ENCODE measurements at regions not wholly inside any gene's neighbourhood (a gene's known extent, or its start where the extent isn't known, plus 50 kb on each side); places are given as distances from the start of the nearest gene placed in this dataset.
"Not testable (repeated sequence)": the region's sequence is repeated elsewhere in the genome, so short reads cannot be mapped to it uniquely, and the experiment has no call there.

GRCh38 chrX:143455046-143455445 lies 62.2 kb downstream of the SPANXN3 start:
- peak; percentile 50 for DNase-seq

DNA sequence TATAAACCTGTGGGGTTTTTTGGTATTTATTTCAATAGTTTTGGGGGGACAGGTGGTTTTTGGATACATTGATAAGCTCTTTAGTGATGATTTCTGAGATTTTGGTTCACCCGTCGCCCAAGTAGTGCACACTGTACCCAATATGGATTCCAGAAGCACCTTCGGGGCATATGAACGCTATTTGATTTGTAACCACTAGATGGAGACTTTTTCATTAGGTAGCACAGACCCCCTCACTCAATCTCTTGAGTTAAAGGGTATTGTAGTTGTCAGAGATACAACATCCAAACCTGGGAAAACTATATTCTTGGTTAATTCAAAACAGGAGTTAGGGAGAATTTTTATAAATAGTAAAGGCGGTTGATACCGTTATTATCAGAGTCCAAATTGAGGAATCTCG lies 79.8 kb downstream of the SPANXN3 start:
- DNase-seq = no peak

- DNase-seq = no peak
Observed at GRCh38 chrX:143435916-143436315, 81.4 kb downstream of the SPANXN3 start.

- DNase-seq = no peak
Observed at GRCh38 chrX:143429811-143430210, 87.5 kb downstream of the SPANXN3 start.

GRCh38 chrX:143429131-143429530 lies 88.1 kb downstream of the SPANXN3 start:
- DNase-seq = no peak

GRCh38 chrX:143401160-143401559 lies 116.1 kb downstream of the SPANXN3 start:
- DNase-seq = no peak

GRCh38 chrX:143378851-143379250 lies 138.4 kb downstream of the SPANXN3 start:
- DNase-seq = no peak

DNA sequence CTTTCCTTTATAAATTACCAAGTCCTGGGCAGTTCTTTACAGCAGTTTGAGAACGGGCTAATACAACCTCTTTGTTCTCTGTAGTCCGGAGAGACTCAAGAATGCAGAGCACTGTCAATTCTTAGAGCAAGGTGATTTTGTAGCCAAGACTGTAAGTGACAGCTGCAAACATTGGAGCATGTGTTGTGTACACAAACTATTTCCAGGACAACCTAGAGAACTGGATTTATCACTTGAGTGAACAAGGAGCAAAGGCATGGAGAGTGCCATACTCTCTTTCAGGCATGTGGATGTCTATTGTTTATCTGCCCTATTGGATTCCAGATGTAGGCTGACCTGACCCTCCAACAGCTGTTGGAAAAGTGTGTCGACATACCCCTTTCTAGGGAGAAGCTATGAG lies 153.9 kb downstream of the SPANXN3 start:
- DNase-seq = no peak

GRCh38 chrX:143340190-143340589 lies 177.1 kb downstream of the SPANXN3 start:
- no peak for DNase-seq

- no peak for DNase-seq
Observed at GRCh38 chrX:143336261-143336660, 181.0 kb downstream of the SPANXN3 start.

DNA sequence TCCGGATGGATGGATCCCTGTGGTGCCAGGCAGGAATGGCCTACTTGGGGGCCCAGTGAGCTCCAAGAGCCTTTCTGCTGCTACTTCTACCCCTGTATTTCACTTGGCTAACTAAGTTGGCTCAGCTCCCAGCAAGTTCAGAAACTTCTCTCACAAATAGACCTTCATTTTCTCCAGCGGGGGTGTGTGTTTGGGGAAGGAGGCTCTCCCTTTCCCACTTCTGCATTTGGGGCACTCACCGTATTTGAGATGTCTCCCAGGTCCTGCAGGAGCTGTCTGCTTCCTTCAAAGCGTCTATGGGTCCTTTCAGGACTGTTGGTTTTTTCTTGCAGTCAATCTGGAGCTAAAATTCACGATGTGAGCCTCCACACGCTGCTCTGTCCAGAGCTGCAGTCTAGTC lies 197.7 kb downstream of the SPANXN3 start:
- no peak for DNase-seq

DNA sequence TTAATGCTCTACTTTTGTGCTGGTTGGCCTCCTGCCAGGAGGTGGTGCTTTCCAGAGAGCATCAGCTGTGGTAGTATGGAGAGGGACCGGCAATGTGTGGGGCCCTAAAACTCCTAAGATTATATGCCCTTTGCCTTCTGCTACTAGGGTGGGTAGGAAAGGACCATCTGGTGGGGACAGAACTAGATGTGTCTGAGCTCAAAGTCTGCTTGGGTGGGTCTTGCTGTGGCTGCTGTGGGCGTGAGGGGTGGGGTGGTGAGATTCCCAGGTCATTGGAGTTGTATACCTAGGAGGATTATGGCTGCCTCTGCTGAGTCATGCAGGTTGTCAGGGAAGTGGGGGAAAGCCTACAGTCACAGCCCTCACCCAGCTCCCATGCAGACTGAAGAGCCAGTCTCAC lies 198.4 kb downstream of the SPANXN3 start:
- DNase-seq = not testable (repeated sequence)

GRCh38 chrX:143306991-143307937 lies 210.0 kb downstream of the SPANXN3 start:
- no peak for DNase-seq

DNA sequence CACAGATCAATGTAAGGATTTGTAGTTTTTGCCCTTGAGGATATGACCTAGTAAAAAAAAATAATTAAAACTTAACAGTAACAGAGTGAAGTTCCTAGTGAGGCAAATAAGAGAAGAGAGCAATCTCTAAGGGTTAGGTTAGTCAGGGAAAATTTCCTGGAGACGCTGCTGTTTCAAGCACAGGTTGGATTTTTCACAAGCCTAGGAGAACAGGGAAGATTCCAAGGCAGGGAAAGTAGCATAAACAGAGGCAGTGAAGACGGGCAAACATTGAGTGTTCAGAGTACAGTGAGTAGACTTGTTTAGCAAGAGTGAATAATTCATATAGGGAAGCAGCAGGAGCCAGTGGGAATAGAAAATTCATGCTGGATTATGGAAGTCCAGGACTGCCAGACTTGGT lies 212.8 kb downstream of the SPANXN3 start:
- no peak for DNase-seq

- no peak for DNase-seq
Observed at GRCh38 chrX:143304025-143304424, 213.2 kb downstream of the SPANXN3 start.

DNA sequence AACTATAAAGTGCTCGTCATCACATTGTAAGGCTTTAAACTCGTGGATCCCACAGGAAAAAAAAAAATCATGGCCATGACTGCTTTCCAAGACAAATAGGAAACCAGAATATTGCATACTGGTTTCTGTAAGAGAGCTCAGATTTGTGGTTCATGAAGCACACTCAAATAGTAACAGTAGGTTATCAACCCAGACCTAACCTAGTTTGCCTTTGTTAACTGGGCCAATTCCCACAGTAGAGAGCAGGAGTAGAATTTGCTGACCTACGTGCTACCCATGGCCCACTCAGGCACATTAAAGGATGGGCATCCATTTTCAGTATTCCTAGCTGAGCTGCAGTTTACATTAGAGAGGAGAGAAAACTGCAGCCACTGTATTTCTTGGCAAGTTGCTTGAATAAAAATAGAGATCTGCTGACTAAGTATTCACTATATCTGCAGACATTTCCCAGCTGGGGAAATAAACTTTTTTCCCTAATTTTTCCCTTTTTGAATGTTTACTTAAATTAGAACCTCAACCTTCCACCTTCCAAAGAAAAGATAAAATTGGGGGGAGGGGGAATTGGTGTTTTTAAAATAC lies 218.5 kb downstream of the SPANXN3 start:
- no peak for DNase-seq

DNA sequence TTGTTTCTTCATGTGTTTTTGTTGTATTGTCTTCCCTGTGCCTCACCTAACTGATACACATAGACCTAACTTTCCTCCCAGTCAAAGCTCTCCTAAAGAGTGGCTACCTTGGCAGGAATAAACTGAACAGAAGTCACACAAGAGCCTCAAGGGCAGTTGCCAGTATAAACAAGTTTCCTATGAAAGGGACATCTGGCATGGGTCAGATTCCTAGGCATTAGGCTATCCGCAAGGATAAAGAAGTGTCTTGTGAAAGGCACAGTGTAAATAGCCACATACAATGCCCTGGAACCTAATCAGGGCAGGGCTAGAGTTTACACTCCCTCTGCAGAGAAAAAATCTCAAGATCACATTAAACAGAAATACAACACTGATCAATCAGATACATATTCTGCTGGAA lies 220.8 kb downstream of the SPANXN3 start:
- no peak for DNase-seq

DNA sequence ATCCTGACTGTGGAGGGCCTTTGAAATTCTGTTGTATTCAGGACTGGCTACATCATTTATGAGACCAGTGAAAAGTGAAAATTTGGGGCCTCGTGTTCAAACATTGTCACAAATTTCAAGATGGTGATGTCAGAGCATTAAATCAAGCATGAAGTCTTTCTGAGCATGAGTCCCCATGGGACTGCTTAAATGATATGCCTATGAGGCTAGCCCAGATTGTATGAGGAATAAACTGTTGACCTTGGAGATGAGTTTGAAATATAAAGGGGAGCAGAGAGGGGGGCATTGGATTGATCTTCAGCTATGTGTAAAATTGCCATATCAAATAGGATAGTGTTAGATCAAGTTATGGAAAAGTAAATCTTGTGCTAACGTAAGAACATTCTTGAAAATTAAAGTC lies 230.0 kb downstream of the SPANXN3 start:
- DNase-seq = no peak

DNA sequence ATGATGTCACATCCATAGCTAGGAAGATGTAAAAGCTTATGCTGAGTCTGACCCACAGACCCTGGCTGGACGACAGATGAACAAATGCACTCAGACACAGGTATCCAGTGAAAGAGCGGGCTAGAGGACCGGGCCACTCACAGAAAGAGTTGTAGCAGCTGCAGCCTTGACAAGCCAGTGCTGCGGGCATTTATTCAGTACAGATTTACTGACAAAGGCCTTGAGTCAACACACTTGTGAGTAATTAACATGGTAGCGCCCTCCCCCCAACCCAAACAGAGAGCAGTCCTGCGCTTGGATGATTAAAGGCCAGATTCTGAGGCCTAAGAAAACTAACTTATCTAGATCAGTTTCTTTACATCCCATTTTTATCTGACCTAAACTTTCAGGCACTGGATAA lies 244.6 kb downstream of the SPANXN4 start:
- no peak for DNase-seq

GRCh38 chrX:143244593-143244992 lies 218.9 kb downstream of the SPANXN4 start:
- DNase-seq = not testable (repeated sequence)

DNA sequence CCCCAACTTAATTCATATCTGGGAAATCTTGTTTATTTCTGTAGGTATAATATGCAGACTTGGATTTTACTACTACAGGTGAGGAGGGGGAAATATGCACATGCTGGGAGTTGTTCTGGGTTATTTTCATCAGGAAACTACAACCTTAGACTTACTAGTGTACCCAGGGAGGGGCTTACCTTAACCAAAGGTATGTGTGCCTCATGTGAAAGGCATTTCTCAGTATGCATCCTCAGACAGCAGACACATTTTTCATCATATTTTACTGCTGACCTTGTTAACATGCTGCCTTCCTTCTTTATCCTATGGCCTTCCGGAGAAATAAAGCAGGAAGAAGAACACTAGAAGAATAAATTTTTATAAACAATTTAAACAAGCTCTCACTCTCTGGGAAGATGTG lies 214.9 kb downstream of the SPANXN4 start:
- DNase-seq = no peak

GRCh38 chrX:143231492-143231891 lies 205.8 kb downstream of the SPANXN4 start:
- no peak for DNase-seq

GRCh38 chrX:143228600-143228999 lies 202.9 kb downstream of the SPANXN4 start:
- not testable (repeated sequence) for DNase-seq

DNA sequence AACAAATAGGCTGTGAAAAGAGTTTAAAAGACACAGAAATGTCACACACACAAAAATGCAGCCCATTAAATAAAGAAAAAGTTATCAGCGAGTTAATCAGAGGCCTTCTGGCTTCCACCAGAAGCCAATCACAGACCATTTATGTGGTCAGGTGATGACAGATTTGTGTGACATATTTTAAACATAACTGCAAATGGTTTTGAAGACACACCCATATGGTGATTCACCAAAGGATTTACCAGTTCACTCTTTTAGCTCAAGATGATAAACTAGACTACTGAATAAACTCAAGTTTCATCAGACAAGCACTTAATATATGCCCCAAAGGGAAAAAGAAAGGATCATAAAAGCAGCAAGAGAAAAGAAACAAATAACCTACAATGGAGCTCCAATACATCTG lies 181.2 kb downstream of the SPANXN4 start:
- no peak for DNase-seq

Measured in right hindlimb (tissue), 1 donor.